HepG2 (cell line): ENCODE measurements at regions not wholly inside any gene's neighbourhood (a gene's known extent, or its start where the extent isn't known, plus 50 kb on each side); places are given as distances from the start of the nearest gene placed in this dataset.

Experiments used
- FOXP4 ChIP-seq: sonication (generic); formaldehyde crosslinking; IDR thresholded peaks from 2 replicates; pipeline ENCODE4 v1.4.0; 2020; ENCODE audit warnings: missing genetic modification reagents
- HNRNPH1 ChIP-seq: fragments of 200-400 bp; formaldehyde crosslinking; optimal IDR thresholded peaks from 2 replicates; pipeline ENCODE3; 2017; ENCODE audit warnings: mild to moderate bottlenecking, low read depth, low read length
- MYC ChIP-seq: sonication (generic); formaldehyde crosslinking; IDR thresholded peaks from 2 replicates; pipeline ENCODE4 v1.9.0; 2021; ENCODE audit warnings: missing genetic modification reagents, borderline replicate concordance
- NBN ChIP-seq: fragments of 450-650 bp; conservative IDR thresholded peaks from 2 replicates; pipeline ENCODE4 v1.6.1; 2017
- NFYB ChIP-seq: sonication (generic); formaldehyde crosslinking; IDR thresholded peaks from 2 replicates; pipeline ENCODE4 v1.4.0; 2020; ENCODE audit warnings: missing genetic modification reagents
- ZFP36 ChIP-seq: fragments of 150-350 bp; IDR thresholded peaks from 2 replicates; pipeline ENCODE4 v1.6.1; 2018; ENCODE audit warnings: borderline replicate concordance, low read length, low read depth; ENCODE audit not compliant: partially characterized antibody
- ZFP37 ChIP-seq: sonication (generic); formaldehyde crosslinking; IDR thresholded peaks from 2 replicates; pipeline ENCODE4 v1.4.0; 2020; ENCODE audit warnings: missing genetic modification reagents, borderline replicate concordance
- ZNF253 ChIP-seq: sonication (generic); formaldehyde crosslinking; IDR thresholded peaks from 2 replicates; pipeline ENCODE4 v1.8.0; 2022; ENCODE audit warnings: mild to moderate bottlenecking, missing genetic modification reagents, borderline replicate concordance

GRCh38 chrX:97787849-97788248 is 904.1 kb downstream of the RPA4 start:
- TF ChIP-seq NBN (no peak), MYC (CRISPR knock-in tag) (no peak), ZFP37 (CRISPR knock-in tag) (no peak), HNRNPH1 (no peak), ZNF253 (CRISPR knock-in tag) (no peak), ZFP36 (no peak), FOXP4 (CRISPR knock-in tag) (no peak), NFYB (CRISPR knock-in tag) (no peak)
